ENCODE measurements at regions not wholly inside any gene's neighbourhood (a gene's known extent, or its start where the extent isn't known, plus 50 kb on each side); places are given as distances from the start of the nearest gene placed in this dataset.
A peak's percentile ranks its signal among the peaks of the same experiment; 100 is the strongest.

- DNase-seq: no peak
- no peak overlapping the region for H3K4me3 ChIP-seq
- H3K27me3 ChIP-seq (ENCODE audit: low read depth): no peaks in the 10 kb centered on the region
- TF ChIP-seq CTCF (IDR thresholded peaks at IDR 0.05; ENCODE audit: borderline replicate concordance): no peak
- intact Hi-C loops (cut with micrococcal nuclease): no loop called here
- H3K9me3 ChIP-seq (replicated peaks): no peaks in the 10 kb centered on the region
- no peaks in the 10 kb centered on the region for H3K36me3 ChIP-seq
- H3K4me1 ChIP-seq: peaks cover 22% of the 10 kb centered on the region
- no peak overlapping the region for H3K27ac ChIP-seq (replicated peaks)
Observed at GRCh38 chr10:78714225-78714624, 354.5 kb upstream of the ZMIZ1 start.

- H3K27me3 ChIP-seq (ENCODE audit: low read depth): peaks cover 6% of the 10 kb centered on the region
- peaks cover 22% of the 10 kb centered on the region for H3K4me1 ChIP-seq
- intact Hi-C loops (cut with micrococcal nuclease): no loop called here
- H3K9me3 ChIP-seq (replicated peaks): no peaks in the 10 kb centered on the region
- no peaks in the 10 kb centered on the region for H3K36me3 ChIP-seq
- H3K27ac ChIP-seq (replicated peaks): no peak overlapping the region
- H3K4me3 ChIP-seq: no peak overlapping the region
- DNase-seq: no peak
- TF ChIP-seq CTCF (IDR thresholded peaks at IDR 0.05; ENCODE audit: borderline replicate concordance): no peak
Observed at GRCh38 chr10:78715435-78715834, 353.3 kb upstream of the ZMIZ1 start.

- H3K27ac ChIP-seq (replicated peaks): no peak overlapping the region
- H3K4me1 ChIP-seq: peaks cover 22% of the 10 kb centered on the region
- no peaks in the 10 kb centered on the region for H3K9me3 ChIP-seq (replicated peaks)
- no peak for DNase-seq
- no peaks in the 10 kb centered on the region for H3K36me3 ChIP-seq
- H3K4me3 ChIP-seq: no peak overlapping the region
- intact Hi-C loops (cut with micrococcal nuclease): no loop called here
- peaks cover 7% of the 10 kb centered on the region for H3K27me3 ChIP-seq (ENCODE audit: low read depth)
- TF ChIP-seq CTCF (IDR thresholded peaks at IDR 0.05; ENCODE audit: borderline replicate concordance): no peak
Observed at GRCh38 chr10:78716043-78716660, 352.6 kb upstream of the ZMIZ1 start.

GRCh38 chr10:78717200-78717599 is 351.6 kb upstream of the ZMIZ1 start:
- H3K36me3 ChIP-seq: no peaks in the 10 kb centered on the region
- DNase-seq: peak; percentile 28
- H3K9me3 ChIP-seq (replicated peaks): no peaks in the 10 kb centered on the region
- intact Hi-C loops (cut with micrococcal nuclease): no loop called here
- H3K4me1 ChIP-seq: peaks cover 18% of the 10 kb centered on the region
- H3K27me3 ChIP-seq (ENCODE audit: low read depth): peaks cover 7% of the 10 kb centered on the region
- TF ChIP-seq CTCF (IDR thresholded peaks at IDR 0.05; ENCODE audit: borderline replicate concordance): no peak
- H3K27ac ChIP-seq (replicated peaks): peak overlapping the region; percentile 35
- no peak overlapping the region for H3K4me3 ChIP-seq

- DNase-seq: no peak
- no peak for TF ChIP-seq CTCF (IDR thresholded peaks at IDR 0.05; ENCODE audit: borderline replicate concordance)
- Histone ChIP-seq H3K27ac (replicated peaks) (no peak overlapping the region), H3K36me3 (no peaks in the 10 kb centered on the region), H3K4me3 (no peak overlapping the region), H3K27me3 (ENCODE audit: low read depth) (peaks cover 7% of the 10 kb centered on the region), H3K9me3 (replicated peaks) (no peaks in the 10 kb centered on the region), H3K4me1 (peaks cover 12% of the 10 kb centered on the region)
- intact Hi-C loops (cut with micrococcal nuclease): no loop called here
Observed at GRCh38 chr10:78718032-78718572, 350.7 kb upstream of the ZMIZ1 start.
